Keratinocyte (primary cell): ENCODE measurements at regions not wholly inside any gene's neighbourhood (a gene's known extent, or its start where the extent isn't known, plus 50 kb on each side); places are given as distances from the start of the nearest gene placed in this dataset.

Experiments used
- DNase-seq: peaks from one replicate; pipeline ENCODE4 v3.0.0-alpha.2; 2011; ENCODE audit warnings: low read depth, missing footprints, low spot score
- FAIRE-seq: peaks from 2 replicates; lab custom pipeline; 2011; peaks lifted over from hg19 to GRCh38; lab: Jason Lieb, UNC
- H2AFZ ChIP-seq: 2 replicates; pipeline ENCODE4 v1.6.0; 2012; ENCODE audit warnings: low read length, control low read depth, inconsistent platforms; ENCODE audit not compliant: control insufficient read depth
- H3K27ac ChIP-seq: 2 replicates; pipeline ENCODE4 v1.5.1; 2011; ENCODE audit warnings: low read length; ENCODE audit not compliant: control insufficient read depth, insufficient read depth
- H3K27me3 ChIP-seq: 3 replicates; pipeline ENCODE4 v1.6.0; 2011; ENCODE audit warnings: low read length; ENCODE audit not compliant: control insufficient read depth, insufficient read depth; ENCODE audit errors: extremely low read depth
- H3K36me3 ChIP-seq, 2 experiments: 2 replicates in 1 of 2; 3 replicates in 1 of 2; pipeline ENCODE4 v1.5.1; 2011; ENCODE audit warnings: low read length in 2 of 2, mild to moderate bottlenecking in 1 of 2; ENCODE audit not compliant: control insufficient read depth in 2 of 2, insufficient read depth in 2 of 2; ENCODE audit errors: extremely low read depth in 1 of 2
- H3K4me1 ChIP-seq: 3 replicates; pipeline ENCODE4 v1.5.1; 2011; ENCODE audit warnings: low read length; ENCODE audit not compliant: control insufficient read depth, insufficient read depth; ENCODE audit errors: extremely low read depth
- H3K4me2 ChIP-seq: 3 replicates; pipeline ENCODE4 v1.6.0; 2011; ENCODE audit warnings: low read depth, low read length; ENCODE audit not compliant: control insufficient read depth, insufficient read depth; ENCODE audit errors: extremely low read depth
- H3K4me3 ChIP-seq, 3 experiments: fragments of 200-600 bp in 1 of 3; sonication (generic) in 1 of 3; 2 replicates in 2 of 3; 3 replicates in 1 of 3; pipeline ENCODE4 v1.5.1; 2011 to 2016; ENCODE audit warnings: low read length in 3 of 3, mild to moderate bottlenecking in 3 of 3, control low read depth in 2 of 3, inconsistent platforms in 1 of 3, low read depth in 1 of 3, mixed read lengths in 1 of 3, mixed run types in 1 of 3, moderate library complexity in 1 of 3; ENCODE audit not compliant: control insufficient read depth in 2 of 3, insufficient read depth in 2 of 3; ENCODE audit errors: extremely low read depth in 1 of 3
- H3K79me2 ChIP-seq: 2 replicates; pipeline ENCODE4 v1.6.0; 2012; ENCODE audit warnings: low read length; ENCODE audit not compliant: control insufficient read depth, insufficient read depth
- H3K9ac ChIP-seq: 3 replicates; pipeline ENCODE4 v1.6.0; 2011; ENCODE audit warnings: low read length; ENCODE audit not compliant: control insufficient read depth, insufficient read depth; ENCODE audit errors: extremely low read depth
- H3K9me1 ChIP-seq: 3 replicates; pipeline ENCODE4 v1.6.0; 2011; ENCODE audit warnings: low read length; ENCODE audit not compliant: control insufficient read depth, insufficient read depth; ENCODE audit errors: extremely low read depth
- H3K9me3 ChIP-seq: 2 replicates; pipeline ENCODE4 v1.5.1; 2012; ENCODE audit warnings: low read depth, low read length; ENCODE audit not compliant: control insufficient read depth
- H4K20me1 ChIP-seq: 3 replicates; pipeline ENCODE4 v1.6.0; 2011; ENCODE audit warnings: low read length; ENCODE audit not compliant: control insufficient read depth, insufficient read depth; ENCODE audit errors: extremely low read depth
- CTCF ChIP-seq, 3 experiments: IDR thresholded peaks in 1 of 3; conservative IDR thresholded peaks in 1 of 3; optimal IDR thresholded peaks in 1 of 3; 2 replicates in 2 of 3; 3 replicates in 1 of 3; pipeline versions ENCODE3 to v1.5.1; 2011; ENCODE audit warnings: low read length in 3 of 3, mild to moderate bottlenecking in 3 of 3, moderate library complexity in 2 of 3, control low read depth in 1 of 3, inconsistent platforms in 1 of 3; ENCODE audit not compliant: insufficient read depth in 2 of 3; ENCODE audit errors: extremely low read depth in 1 of 3
- EZH2 ChIP-seq: IDR thresholded peaks from one replicate; pipeline ENCODE4 v1.6.1; 2012; ENCODE audit warnings: inconsistent platforms, mild to moderate bottlenecking, low read length, moderate library complexity
- dilution Hi-C: fragments of 300-500 bp; cut with MboI; formaldehyde crosslinking; loops from one replicate; pipeline ENCODE4 v1.7.0; 2020; ENCODE audit warnings: low sequenced_read_pairs; ENCODE audit not compliant: extremely low pct_ligation_motif_present

- DNase-seq (no peak), FAIRE-seq (no peak)
- Histone ChIP-seq H3K4me2 (no peak overlapping the region), H3K9me1 (no peaks in the 10 kb centered on the region), H3K4me3 (no peak overlapping the region), H3K79me2 (no peaks in the 10 kb centered on the region), H3K27me3 (no peaks in the 10 kb centered on the region), H2AFZ (no peak overlapping the region), H4K20me1 (no peaks in the 10 kb centered on the region), H3K36me3 (no peaks in the 10 kb centered on the region), H3K9ac (no peak overlapping the region), H3K4me1 (no peaks in the 10 kb centered on the region), H3K9me3 (no peaks in the 10 kb centered on the region), H3K27ac (no peak overlapping the region)
- dilution Hi-C loops = no loop called here
- no peak for TF ChIP-seq CTCF (optimal IDR thresholded peaks at IDR 0.05 in 1 of 3, IDR thresholded peaks at IDR 0.05 in 1 of 3, conservative IDR thresholded peaks at IDR 0.05 in 1 of 3; ENCODE audit: extremely low read depth in 1 of 3, insufficient read depth in 2 of 3, low read length in 3 of 3)
- no peak for TF ChIP-seq EZH2
Measured at GRCh38 chr4:37139987-37140386, 104.6 kb upstream of the NWD2 start.

DNA sequence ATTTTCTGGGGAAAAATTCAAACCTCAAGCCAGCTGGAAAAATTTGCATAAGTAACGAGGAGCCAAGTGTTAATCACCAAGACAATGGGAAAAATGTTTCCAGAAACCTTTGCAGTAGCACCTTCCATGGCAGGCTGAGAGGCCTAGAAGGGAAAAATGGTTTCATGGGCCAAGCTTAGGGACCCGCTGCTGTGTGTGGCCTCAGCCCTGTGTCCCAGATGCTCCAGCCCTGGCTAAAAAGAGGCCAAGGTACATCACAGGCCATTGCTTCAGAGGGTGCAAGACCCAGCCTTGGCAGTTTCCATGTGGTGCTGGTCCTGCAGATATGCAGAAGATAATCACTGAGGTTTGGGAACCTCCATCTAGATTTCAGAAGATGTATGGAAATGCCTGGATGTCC is 98.3 kb upstream of the NWD2 start:
- TF ChIP-seq CTCF (optimal IDR thresholded peaks at IDR 0.05 in 1 of 3, IDR thresholded peaks at IDR 0.05 in 1 of 3, conservative IDR thresholded peaks at IDR 0.05 in 1 of 3; ENCODE audit: extremely low read depth in 1 of 3, insufficient read depth in 2 of 3, low read length in 3 of 3) (no peak), EZH2 (no peak)
- no peaks in the 10 kb centered on the region for H4K20me1 ChIP-seq
- no peak overlapping the region for H3K27ac ChIP-seq
- no peak overlapping the region for H3K4me2 ChIP-seq
- DNase-seq (no peak), FAIRE-seq (no peak)
- no peaks in the 10 kb centered on the region for H3K27me3 ChIP-seq
- dilution Hi-C loops = no loop called here
- H3K4me1 ChIP-seq = no peaks in the 10 kb centered on the region
- H2AFZ ChIP-seq = no peak overlapping the region
- H3K9me1 ChIP-seq = no peaks in the 10 kb centered on the region
- no peaks in the 10 kb centered on the region for H3K79me2 ChIP-seq
- no peak overlapping the region for H3K9ac ChIP-seq
- H3K4me3 ChIP-seq = no peak overlapping the region
- no peaks in the 10 kb centered on the region for H3K36me3 ChIP-seq
- H3K9me3 ChIP-seq = no peaks in the 10 kb centered on the region
